Mucosa of descending colon (tissue), 3 donors: ENCODE measurements at regions not wholly inside any gene's neighbourhood (a gene's known extent, or its start where the extent isn't known, plus 50 kb on each side); places are given as distances from the start of the nearest gene placed in this dataset.
"Not testable (repeated sequence)": the region's sequence is repeated elsewhere in the genome, so short reads cannot be mapped to it uniquely, and the experiment has no call there.

Experiments used
- ATAC-seq: fragments of 200-7000 bp; cut with Tn5 transposase; one replicate; pipeline ENCODE4 v1.9.1; 2020; ENCODE audit warnings: mild to moderate bottlenecking, moderate library complexity
- DNase-seq, 3 donors: peaks; one replicate each; pipeline ENCODE4 v3.0.0-alpha.2; 2020
- H3K36me3 ChIP-seq: fragments of 200-600 bp; one replicate; pipeline ENCODE4 v1.8.0; 2021; ENCODE audit warnings: low read depth, mild to moderate bottlenecking
- H3K4me1 ChIP-seq: fragments of 200-600 bp; one replicate; pipeline ENCODE4 v1.8.0; 2021; ENCODE audit warnings: low read depth, mild to moderate bottlenecking
- H3K4me3 ChIP-seq: fragments of 200-600 bp; one replicate; pipeline ENCODE4 v1.8.0; 2021; ENCODE audit warnings: mild to moderate bottlenecking
- H3K9me3 ChIP-seq: fragments of 200-600 bp; one replicate; pipeline ENCODE4 v1.8.0; 2021; ENCODE audit warnings: mild to moderate bottlenecking
- intact Hi-C, 2 donors: fragments of 100-400 bp; cut with DNase I in 1 of 2; cut with micrococcal nuclease in 1 of 2; formaldehyde crosslinking; loops; one replicate each; pipeline versions ENCODE4 v1.11.0 to v1.11.1; 2022; cut with DNase I, micrococcal nuclease
- TF ChIP-seq, protein P1 (sequence below): fragments of 200-600 bp; IDR thresholded peaks from one replicate; pipeline ENCODE4 v1.8.0; 2022; ENCODE audit warnings: antibody characterized with exemption, mild to moderate bottlenecking
- donor health status: DM: no; HTN: no; CAD: no; lungs with moderate emphysema.
- donor health status: DM: no; HTN: no; CAD: no.
- donor health status: DM: no; HTN: yes; CAD: no.

GRCh38 chr14:96711559-96712267, 85.5 kb upstream of the VRK1 start:
- no peaks in the 10 kb centered on the region for H3K36me3 ChIP-seq
- ATAC-seq, result no peak
- TF ChIP-seq, protein P1, sequence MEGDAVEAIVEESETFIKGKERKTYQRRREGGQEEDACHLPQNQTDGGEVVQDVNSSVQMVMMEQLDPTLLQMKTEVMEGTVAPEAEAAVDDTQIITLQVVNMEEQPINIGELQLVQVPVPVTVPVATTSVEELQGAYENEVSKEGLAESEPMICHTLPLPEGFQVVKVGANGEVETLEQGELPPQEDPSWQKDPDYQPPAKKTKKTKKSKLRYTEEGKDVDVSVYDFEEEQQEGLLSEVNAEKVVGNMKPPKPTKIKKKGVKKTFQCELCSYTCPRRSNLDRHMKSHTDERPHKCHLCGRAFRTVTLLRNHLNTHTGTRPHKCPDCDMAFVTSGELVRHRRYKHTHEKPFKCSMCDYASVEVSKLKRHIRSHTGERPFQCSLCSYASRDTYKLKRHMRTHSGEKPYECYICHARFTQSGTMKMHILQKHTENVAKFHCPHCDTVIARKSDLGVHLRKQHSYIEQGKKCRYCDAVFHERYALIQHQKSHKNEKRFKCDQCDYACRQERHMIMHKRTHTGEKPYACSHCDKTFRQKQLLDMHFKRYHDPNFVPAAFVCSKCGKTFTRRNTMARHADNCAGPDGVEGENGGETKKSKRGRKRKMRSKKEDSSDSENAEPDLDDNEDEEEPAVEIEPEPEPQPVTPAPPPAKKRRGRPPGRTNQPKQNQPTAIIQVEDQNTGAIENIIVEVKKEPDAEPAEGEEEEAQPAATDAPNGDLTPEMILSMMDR, result no peak
- no peaks in the 10 kb centered on the region for H3K9me3 ChIP-seq
- no peak for DNase-seq
- intact Hi-C loops, result no loop called here
- no peak overlapping the region for H3K4me3 ChIP-seq
- H3K4me1 ChIP-seq, result no peaks in the 10 kb centered on the region

DNA sequence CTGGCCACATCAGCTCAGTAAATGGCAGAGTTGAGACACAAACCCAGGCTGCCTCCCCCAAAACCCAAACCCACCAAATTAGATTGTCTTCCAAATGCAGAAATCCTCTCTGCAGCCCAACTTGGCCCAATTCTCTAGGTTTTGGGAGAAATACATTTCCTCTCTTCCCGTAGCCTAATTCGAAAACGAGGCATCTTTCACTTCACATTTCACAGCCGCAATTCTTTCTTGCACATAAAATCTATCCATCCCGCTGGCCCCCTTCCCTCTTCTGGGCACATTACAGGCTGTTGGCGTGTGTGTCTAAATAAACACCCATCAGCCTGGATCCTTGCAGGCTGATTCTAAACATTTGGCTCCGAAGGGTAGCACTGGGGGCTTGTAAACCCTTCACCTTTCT, 83.8 kb upstream of the VRK1 start:
- DNase-seq (no peak), ATAC-seq (no peak)
- TF ChIP-seq, protein P1, result no peak
- Histone ChIP-seq H3K4me1 (no peaks in the 10 kb centered on the region), H3K36me3 (no peaks in the 10 kb centered on the region), H3K9me3 (no peaks in the 10 kb centered on the region), H3K4me3 (no peak overlapping the region)
- intact Hi-C loops, result no loop called here

DNA sequence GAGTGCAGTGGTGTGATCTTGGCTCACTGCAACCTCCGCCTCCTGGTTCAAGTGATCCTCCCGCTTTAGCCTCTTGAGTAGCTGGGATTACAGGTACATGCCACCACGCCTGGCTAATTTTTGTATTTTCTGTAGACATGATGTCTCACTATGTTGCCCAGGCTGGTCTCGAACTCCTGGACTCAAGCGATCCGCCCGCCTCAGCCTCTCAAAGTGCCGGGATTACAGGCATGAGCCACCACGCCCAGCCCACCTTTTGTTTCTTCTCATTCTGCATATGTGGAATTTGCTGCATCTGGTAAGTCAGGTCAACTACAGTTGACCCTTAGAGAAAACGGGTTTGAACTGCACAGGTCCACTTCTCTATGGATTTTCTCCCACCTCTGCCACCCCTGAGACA, 82.6 kb upstream of the VRK1 start:
- intact Hi-C loops, DNase-seq, H3K36me3 ChIP-seq, H3K9me3 ChIP-seq, H3K4me1 ChIP-seq, H3K4me3 ChIP-seq, ATAC-seq: not testable (repeated sequence)

- intact Hi-C loops, result no loop called here
Measured at GRCh38 chr14:96717116-96717515, 80.1 kb upstream of the VRK1 start.

GRCh38 chr14:96718407-96718806, 78.8 kb upstream of the VRK1 start:
- Histone ChIP-seq H3K36me3 (no peaks in the 10 kb centered on the region), H3K4me1 (no peaks in the 10 kb centered on the region), H3K9me3 (no peaks in the 10 kb centered on the region), H3K4me3 (no peak overlapping the region)
- TF ChIP-seq, protein P1, result no peak
- intact Hi-C loops, result no loop called here
- DNase-seq (no peak), ATAC-seq (no peak)

More at GRCh38 chr14:96717116-96717515, 80.1 kb upstream of the VRK1 start:
- H3K4me3 ChIP-seq, result no peak overlapping the region
- H3K36me3 ChIP-seq, result no peaks in the 10 kb centered on the region
- no peaks in the 10 kb centered on the region for H3K4me1 ChIP-seq
- ATAC-seq, result no peak
- no peak for DNase-seq
- TF ChIP-seq, protein P1, result no peak
- H3K9me3 ChIP-seq, result no peaks in the 10 kb centered on the region

DNA sequence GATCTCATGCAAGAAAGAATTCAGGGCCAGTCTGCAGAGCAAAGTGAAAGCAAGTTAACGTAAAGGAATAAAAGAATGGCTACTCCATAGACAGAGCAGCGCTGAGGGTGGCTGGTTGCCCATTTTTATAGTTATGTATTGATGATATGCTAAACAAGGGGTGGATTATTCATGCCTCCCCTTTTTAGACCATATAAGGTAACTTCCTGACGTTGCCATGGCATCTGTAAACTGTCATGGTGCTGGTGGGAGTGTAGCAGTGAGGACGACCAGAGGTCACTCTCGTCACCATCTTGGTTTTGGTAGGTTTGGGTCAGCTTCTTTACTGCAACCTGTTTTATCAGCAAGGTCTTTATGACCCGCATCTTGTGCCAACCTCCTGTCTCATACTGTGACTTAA, 76.5 kb upstream of the VRK1 start:
- H3K4me1 ChIP-seq, intact Hi-C loops, H3K4me3 ChIP-seq, H3K36me3 ChIP-seq, DNase-seq, H3K9me3 ChIP-seq, ATAC-seq: not testable (repeated sequence)

- Histone ChIP-seq H3K4me3 (no peak overlapping the region), H3K9me3 (no peaks in the 10 kb centered on the region), H3K36me3 (no peaks in the 10 kb centered on the region), H3K4me1 (no peaks in the 10 kb centered on the region)
- TF ChIP-seq, protein P1, result no peak
- ATAC-seq (no peak), DNase-seq (no peak)
- intact Hi-C loops, result no loop called here
Measured at GRCh38 chr14:96722736-96723135, 74.4 kb upstream of the VRK1 start.
